VCaP (cell line): ENCODE measurements at regions not wholly inside any gene's neighbourhood (a gene's known extent, or its start where the extent isn't known, plus 50 kb on each side); places are given as distances from the start of the nearest gene placed in this dataset.

ENCODE experiments used
- H3K27ac ChIP-seq: fragments of 450-650 bp; 2 replicates; pipeline ENCODE4 v1.5.1; 2017
- CTCF ChIP-seq: fragments of 450-650 bp; conservative IDR thresholded peaks from 2 replicates; pipeline ENCODE4 v1.5.1; 2017; ENCODE audit warnings: mild to moderate bottlenecking, moderate library complexity

GRCh38 chr5:129322968-129323367 lies 137.1 kb upstream of the ADAMTS19 start:
- no peak for TF ChIP-seq CTCF
- H3K27ac ChIP-seq: no peak overlapping the region

GRCh38 chr5:129341306-129341705 lies 118.8 kb upstream of the ADAMTS19 start:
- no peak for TF ChIP-seq CTCF
- H3K27ac ChIP-seq: no peak overlapping the region

GRCh38 chr5:129342796-129343195 lies 117.3 kb upstream of the ADAMTS19 start:
- H3K27ac ChIP-seq: no peak overlapping the region

GRCh38 chr5:129345213-129345924 lies 114.7 kb upstream of the ADAMTS19 start:
- no peak overlapping the region for H3K27ac ChIP-seq
- TF ChIP-seq CTCF: no peak

More at GRCh38 chr5:129342796-129343195, 117.3 kb upstream of the ADAMTS19 start:
- TF ChIP-seq CTCF: no peak

GRCh38 chr5:129356846-129357245 lies 103.3 kb upstream of the ADAMTS19 start:
- TF ChIP-seq CTCF: no peak
- no peak overlapping the region for H3K27ac ChIP-seq

GRCh38 chr5:129358069-129358468 lies 102.0 kb upstream of the ADAMTS19 start:
- no peak overlapping the region for H3K27ac ChIP-seq
- TF ChIP-seq CTCF: no peak

GRCh38 chr5:129359450-129359849 lies 100.6 kb upstream of the ADAMTS19 start:
- TF ChIP-seq CTCF: no peak

More at GRCh38 chr5:129359450-129359849, 100.6 kb upstream of the ADAMTS19 start:
- no peak overlapping the region for H3K27ac ChIP-seq
